Epithelial cell of esophagus (primary cell): ENCODE measurements at regions not wholly inside any gene's neighbourhood (a gene's known extent, or its start where the extent isn't known, plus 50 kb on each side); places are given as distances from the start of the nearest gene placed in this dataset.

ENCODE experiments used
- DNase-seq: peaks from one replicate; pipeline ENCODE4 v3.0.0; 2010; ENCODE audit warnings: low read depth
- H3K4me3 ChIP-seq: 2 replicates; pipeline ENCODE4 v1.5.1; 2011; ENCODE audit warnings: mild to moderate bottlenecking, low read length, control low read depth
- CTCF ChIP-seq: IDR thresholded peaks from 2 replicates; pipeline ENCODE4 v1.5.1; 2011; ENCODE audit warnings: low read depth, mild to moderate bottlenecking, low read length, control low read depth, inconsistent platforms; ENCODE audit not compliant: insufficient read depth; ENCODE audit errors: missing control alignments

- no peak for DNase-seq
- no peak overlapping the region for H3K4me3 ChIP-seq
- no peak for TF ChIP-seq CTCF
These were observed 245.2 kb upstream of the LRATD1 start for GRCh38 chr2:14387332-14387731.

GRCh38 chr2:14388724-14389123, 243.8 kb upstream of the LRATD1 start:
- DNase-seq = no peak
- no peak for TF ChIP-seq CTCF
- no peak overlapping the region for H3K4me3 ChIP-seq

GRCh38 chr2:14396533-14397083, 235.9 kb upstream of the LRATD1 start:
- no peak overlapping the region for H3K4me3 ChIP-seq
- TF ChIP-seq CTCF = no peak
- no peak for DNase-seq

GRCh38 chr2:14398641-14399040, 233.9 kb upstream of the LRATD1 start:
- no peak overlapping the region for H3K4me3 ChIP-seq
- DNase-seq = no peak
- no peak for TF ChIP-seq CTCF

GRCh38 chr2:14401873-14402272, 230.6 kb upstream of the LRATD1 start:
- no peak for TF ChIP-seq CTCF
- no peak overlapping the region for H3K4me3 ChIP-seq
- no peak for DNase-seq

GRCh38 chr2:14408695-14409094, 223.8 kb upstream of the LRATD1 start:
- TF ChIP-seq CTCF = no peak
- no peak for DNase-seq

GRCh38 chr2:14417551-14417950, 215.0 kb upstream of the LRATD1 start:
- peak; percentile 34 for DNase-seq

More at GRCh38 chr2:14408695-14409094, 223.8 kb upstream of the LRATD1 start:
- H3K4me3 ChIP-seq = no peak overlapping the region

More at GRCh38 chr2:14417551-14417950, 215.0 kb upstream of the LRATD1 start:
- H3K4me3 ChIP-seq = no peak overlapping the region
- TF ChIP-seq CTCF = no peak
